ENCODE measurements at regions not wholly inside any gene's neighbourhood (a gene's known extent, or its start where the extent isn't known, plus 50 kb on each side); places are given as distances from the start of the nearest gene placed in this dataset.
"Not testable (repeated sequence)": the region's sequence is repeated elsewhere in the genome, so short reads cannot be mapped to it uniquely, and the experiment has no call there.

DNA sequence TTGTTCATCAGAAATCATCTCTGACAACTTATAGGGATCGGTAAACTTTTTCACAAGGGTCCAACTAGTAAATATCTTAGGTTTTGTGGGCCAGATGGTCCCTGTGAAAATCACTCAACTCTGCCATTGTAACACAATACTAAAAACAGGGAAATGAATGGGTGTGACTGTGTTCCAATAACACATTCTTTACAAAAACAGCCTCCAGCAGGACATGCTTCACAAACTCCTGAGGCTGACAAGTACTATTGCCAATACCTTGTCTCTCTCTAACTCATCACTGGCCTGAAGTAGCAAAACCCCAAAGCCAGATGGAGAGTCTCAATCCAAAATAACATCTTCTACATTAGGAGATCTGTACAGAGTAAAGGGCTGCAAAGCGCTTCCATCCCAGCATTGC lies 312.3 kb downstream of the TOX3 start:
- no peak for DNase-seq

DNA sequence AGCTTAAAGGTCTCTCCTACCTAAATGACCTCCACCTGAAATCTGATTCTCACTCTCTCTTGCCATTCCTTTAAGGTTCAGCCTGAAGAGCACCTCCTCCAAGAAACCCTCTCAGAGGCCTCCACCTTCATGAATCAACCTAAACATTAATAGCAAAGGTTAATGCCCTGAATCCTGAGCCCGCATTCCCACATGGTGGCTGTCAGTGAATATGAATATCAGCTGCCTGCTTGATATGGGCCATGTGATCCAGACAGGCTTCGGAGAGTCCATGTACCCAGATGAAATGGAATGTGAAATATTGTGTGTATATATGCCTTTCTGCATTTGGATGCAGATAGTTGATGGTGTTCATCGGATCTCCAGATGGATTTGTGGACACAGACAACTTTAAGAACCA lies 317.5 kb downstream of the TOX3 start:
- no peak for DNase-seq

DNA sequence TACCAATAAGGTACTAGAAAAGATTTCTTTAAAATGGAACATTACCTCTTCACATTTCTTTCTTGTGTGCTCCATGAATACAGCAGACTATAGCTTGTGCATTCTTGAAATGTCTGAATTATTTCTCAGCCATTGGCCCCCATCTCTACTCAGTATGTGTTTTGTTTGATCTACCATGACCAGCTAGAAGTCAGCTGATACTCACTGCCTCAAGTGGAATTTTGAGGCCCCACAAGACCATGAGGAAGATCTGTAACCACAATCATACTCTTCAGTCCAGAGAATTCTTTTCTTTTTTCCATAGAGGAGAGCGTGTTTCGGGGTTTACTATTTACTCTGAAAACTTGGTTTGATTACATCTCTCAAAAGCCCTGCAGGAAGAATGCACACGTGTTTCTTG lies 319.1 kb downstream of the TOX3 start:
- no peak for DNase-seq

DNA sequence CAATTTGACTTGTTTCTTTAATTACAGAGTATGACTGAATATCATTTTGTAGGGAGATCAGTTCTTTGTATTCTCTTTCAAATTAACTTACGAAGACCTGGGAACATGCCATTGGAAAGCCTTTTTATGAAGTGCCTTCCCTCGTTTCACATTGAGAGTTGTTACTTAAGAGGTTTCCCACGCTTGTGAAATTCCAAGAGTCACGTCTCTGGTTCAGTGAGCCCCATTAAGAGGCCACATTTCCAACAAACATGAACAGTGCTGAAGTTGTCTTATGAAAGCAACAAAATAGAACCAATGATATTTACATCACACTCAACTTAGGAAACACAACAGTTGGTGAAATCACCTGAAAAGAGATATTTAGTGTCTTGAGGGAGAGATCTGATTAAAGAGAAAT lies 334.1 kb downstream of the TOX3 start:
- DNase-seq: no peak

DNA sequence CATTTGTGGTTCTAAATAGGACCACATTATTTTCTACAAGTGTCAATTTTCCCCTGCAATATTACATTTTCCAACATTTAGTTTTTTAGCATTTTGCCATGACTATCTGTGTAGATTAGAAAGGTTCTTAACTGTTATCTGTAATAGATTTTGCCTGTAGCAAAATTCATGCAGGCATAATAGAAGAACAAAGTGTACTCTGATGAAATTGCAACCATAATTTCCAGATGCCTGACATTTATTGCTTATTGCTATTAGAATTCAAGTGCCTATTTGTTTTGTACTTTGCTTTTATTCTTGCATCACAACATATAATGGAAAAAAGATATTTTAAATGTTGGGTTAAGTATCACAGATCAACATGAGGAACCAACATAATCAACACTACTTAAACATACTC lies 337.7 kb downstream of the TOX3 start:
- no peak for DNase-seq

DNA sequence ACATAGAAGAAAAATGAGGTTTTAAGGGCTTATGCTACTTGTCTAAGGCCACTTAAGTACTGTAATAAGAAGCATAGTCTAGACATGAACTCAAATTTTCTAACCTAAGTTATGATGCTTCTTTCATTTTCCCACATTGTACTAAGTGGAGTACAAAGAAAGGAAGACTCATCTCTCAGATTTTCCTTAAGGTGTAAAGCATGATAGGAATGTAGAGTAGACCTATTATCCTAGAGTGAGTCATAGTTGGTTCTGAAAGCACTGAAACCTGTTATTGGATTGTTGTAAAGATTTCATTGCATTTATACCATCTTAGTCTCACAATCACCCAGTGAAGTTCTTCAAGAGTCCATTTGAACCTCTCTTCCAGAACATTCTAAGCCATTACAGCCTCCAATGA lies 343.8 kb downstream of the TOX3 start:
- no peak for DNase-seq

DNA sequence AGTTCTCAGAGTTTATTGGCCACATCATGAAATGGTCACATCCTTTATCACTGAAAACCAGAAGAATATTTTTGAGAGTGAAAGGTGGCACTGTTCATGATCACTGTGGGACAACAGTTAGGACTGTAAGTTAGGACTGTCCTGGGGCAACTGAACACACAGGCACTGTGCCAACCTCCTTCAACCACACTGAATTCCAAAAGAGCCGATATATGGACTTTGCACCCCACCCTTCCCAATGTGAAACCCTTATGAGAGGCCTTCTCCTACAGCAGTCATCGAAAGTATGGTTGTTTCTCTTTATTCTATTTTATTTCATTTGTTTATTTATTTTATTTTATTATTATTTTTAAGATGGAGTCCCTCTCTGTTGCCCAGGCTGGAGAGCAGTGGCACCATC lies 353.5 kb downstream of the TOX3 start:
- no peak for DNase-seq

DNA sequence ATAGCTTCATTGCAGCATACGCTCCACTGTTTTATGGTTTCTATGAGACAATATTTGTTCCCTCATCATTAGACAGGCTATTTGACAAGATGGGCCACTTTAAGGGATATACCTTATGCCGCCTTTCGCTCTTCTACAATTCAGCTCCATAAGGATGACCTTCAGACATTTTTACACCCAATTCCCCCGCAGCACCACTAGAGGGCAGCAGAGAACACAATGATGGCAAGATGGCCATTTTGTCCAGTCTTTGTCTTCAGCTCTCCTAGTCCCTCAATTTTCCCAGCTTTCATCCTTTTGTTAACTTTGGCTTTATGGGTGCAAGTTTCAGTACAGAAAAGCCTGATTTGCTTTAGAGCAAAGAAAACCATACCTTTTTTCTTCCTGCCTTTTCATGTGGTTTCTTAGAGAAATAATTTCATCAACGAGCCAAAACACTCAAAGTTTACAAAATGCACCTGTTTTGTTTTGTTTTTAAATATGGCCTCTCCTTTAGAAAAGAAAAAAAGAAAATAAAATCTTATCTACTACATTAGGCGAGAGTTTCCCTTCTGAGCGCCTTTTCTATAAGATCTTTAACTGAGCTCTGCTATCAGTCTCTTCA lies 355.3 kb downstream of the TOX3 start:
- DNase-seq: peak; percentile 47

DNA sequence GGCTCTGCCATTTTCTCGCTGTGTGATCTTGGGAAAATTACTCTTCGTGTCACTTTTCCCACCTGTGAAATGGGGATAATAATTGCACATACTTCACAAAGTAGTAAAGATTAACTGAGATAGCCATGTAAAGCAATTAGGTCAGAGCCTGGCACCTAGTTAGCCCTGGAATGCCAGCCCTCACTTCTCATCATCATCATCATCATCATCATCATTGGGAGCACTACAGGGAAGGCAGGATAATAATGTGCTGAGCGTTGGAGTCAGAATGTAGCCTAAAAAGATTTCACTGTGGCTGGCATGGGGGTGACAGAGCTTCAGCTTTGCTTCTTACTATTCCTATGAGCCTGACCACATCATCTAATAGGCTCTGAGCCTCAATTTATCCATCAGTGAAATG lies 362.6 kb downstream of the TOX3 start:
- DNase-seq: no peak

DNA sequence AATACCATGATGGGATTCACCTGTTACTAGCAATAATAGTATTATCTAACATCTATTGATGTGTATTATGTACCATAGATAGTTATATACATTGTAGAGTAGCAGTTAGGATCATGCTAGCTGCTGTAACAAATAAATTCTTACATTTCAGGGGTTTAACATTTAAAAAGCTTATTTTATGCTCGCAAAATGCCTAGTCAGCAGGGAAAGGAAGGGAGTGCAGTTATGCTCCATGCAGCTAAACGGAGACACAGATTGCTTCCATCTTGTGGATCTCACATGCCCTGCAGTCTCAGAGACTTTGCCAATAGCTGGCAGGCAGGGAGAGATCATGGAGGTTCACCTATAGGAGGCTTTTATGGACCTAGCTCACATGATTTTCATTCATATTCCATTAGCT lies 364.1 kb downstream of the TOX3 start:
- DNase-seq: no peak

DNA sequence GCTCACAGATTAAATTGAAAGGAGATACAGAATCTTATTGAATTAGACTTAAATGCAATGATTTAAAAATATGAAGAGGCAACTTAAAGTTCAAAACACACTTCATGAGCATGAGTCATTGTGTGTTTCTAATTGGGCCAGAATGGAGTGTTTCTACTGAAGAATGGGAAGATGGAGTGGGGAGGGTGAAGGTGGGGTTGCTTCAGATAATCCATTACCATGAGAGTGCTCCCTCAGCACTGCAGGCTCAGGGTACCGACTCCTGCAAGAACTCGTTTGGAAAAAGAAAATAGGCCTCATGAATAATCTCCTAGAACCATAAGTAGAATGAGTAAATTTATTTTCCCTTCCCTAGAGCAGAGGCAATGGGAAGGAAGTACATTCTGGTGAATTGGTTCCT lies 372.8 kb downstream of the TOX3 start:
- DNase-seq: no peak

DNA sequence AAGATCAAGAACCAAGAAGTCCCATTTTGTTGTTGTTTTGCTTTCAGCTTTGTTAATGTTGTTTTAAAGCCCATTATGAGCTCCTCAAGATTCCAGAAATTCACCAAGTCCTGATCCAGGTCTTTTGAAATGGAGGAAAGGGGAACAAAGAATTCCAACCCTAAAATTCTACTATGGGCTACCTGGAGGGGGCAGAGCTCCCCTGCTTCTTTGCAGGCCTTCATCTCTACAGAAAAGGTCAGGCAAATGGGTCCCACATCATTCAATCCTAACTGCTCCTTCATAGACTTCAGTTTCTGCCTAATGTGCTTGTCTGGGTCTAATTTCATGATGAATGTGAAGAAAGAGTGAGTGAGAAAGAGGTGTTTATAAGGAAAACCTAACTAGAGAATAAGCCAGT lies 375.5 kb downstream of the TOX3 start:
- no peak for DNase-seq

DNA sequence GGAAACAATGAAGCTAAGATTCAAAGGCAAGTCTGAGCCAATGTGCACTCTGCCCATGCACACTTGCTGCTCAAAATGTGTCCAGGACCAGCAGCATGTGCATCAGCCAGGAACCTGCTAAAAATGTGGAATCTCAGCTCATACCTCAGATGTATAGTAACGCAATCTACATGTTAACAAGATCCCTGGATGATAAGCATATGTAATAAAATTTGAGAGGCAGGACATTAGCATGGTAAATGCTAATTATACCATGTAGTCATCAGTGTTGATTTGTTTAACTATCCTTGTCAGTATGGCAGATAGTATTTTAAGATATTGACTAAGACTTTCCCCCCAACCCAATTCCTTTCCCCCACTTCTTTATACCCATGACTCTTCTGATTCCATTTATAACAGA lies 379.6 kb downstream of the TOX3 start:
- no peak for DNase-seq

DNA sequence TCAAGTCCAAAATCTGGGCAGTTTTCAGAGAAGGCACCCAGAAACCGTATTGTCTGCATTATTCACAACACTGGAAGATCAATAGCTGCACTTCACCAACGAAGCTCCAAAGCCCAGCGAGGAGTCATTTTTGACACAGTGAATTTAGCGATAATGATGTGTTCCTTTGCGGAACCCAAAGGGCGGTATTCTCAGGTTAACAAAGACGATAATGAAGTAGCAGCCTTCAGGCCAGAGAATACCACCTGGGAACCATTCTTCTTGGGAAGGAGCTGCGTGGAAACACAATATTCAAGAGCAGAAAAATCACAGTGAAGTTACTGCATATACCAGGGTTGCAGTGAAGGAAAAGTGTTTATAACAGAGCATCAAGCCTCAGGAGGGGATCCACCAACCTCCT lies 381.0 kb downstream of the TOX3 start:
- DNase-seq: no peak

DNA sequence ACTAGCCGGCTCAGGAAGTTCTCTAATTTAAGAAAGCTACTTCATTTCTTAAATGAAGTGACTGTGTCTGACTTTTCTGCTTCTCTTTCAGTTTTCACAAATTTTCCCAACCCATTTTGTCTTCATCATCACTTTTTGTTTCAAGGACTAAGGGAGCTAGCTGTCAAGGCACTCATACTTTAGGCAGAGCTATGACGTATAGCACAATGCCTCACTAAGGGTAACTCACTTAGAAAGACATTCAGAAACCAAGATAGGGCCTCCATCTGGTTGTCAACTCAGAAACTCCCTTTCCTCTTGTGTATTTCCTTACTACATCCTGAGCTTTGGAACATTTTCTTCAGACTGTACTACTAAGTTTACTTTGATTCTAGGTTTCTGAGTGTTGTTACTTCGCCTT lies 397.9 kb downstream of the TOX3 start:
- no peak for DNase-seq

DNA sequence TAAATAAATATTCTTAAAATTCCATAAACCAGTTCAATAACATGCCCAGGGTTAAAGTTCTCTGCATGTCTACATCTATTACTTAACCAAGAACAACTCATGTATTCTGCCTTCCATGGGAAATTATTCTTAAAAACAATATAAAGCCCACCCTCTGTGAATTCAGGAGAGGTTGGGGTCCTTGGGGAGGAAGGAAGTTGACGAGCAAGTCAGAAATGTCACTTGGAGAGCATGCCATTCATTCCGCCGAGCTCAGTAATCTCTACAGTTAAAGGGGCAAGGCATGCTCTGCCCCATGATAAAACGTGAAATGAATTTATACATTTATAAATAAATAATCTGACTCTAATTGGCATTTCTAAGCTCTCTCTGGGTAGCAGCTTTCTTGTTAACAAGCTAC lies 405.1 kb downstream of the TOX3 start:
- no peak for DNase-seq

DNA sequence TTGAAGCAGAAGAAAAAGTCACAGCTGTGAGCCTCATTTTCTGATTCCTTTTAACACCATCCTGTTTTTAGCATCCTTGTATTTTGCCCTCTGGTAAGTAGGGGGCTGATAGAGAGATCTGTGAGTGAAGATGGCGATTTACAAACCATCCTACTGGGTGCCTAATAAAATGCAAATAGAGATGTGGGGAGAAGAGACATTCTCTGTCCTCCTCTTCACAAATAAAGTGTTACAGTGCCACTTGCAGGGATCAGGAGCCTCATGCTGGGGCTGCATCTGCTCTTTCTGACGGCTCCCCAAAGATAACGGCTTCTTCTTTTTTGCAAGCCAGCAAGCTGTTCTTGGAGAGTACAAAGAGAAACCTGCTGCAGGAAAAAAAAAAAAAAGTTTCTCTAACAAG lies 418.6 kb downstream of the TOX3 start:
- DNase-seq: no peak

DNA sequence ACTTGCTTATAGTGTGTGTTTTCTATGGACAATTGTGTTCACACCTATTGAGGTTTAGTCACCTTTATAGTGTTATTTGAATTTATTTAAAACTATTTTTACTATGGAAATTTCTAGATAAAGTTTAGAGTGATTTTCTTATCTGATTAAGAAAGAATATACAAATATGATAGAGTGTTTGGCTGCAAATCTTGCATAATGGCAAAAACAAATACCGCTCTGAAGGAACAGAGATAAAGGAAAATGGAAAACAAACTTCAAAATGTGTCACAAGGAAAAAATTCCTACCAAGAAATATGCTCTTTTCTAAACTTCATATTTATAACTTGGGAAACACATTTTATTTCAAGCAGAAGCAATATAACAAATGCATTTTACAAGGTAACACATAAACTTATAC lies 423.1 kb downstream of the TOX3 start:
- no peak for DNase-seq

DNA sequence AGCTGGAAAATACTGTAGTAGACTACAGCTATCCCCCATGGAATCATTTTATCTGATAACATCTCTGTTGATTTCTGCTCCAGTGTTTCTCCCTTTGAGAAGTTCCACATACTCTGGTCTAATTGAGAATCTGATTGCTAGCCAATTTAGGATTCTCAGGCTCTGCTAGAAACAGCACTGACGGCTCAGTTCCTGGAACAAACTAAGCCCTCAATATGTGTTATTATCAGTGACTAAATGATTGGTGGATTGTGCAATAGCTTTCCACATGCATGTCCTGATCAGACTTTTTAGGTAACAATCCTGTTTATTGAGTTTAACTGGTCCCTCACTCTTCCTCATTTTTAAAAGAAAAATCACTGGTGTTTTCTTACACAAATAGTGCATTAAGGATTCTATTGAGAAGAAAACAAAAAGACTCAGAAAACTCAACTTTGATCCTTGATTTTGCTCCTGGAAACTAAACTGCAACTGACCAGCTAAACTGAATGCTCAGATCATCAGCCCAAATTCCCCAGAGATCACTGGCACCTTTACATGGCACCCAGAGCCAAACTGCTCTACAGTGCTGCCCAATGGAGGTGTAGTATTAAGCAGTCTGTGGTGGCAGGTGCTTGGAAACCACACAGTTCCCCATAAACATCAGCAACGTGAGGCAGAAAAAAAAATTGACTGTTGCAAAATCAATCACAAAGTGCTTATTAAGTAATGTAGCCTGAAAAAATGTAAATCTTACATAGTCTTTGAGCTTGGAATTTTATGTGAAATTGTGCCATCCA lies 423.7 kb downstream of the TOX3 start:
- DNase-seq: no peak

DNA sequence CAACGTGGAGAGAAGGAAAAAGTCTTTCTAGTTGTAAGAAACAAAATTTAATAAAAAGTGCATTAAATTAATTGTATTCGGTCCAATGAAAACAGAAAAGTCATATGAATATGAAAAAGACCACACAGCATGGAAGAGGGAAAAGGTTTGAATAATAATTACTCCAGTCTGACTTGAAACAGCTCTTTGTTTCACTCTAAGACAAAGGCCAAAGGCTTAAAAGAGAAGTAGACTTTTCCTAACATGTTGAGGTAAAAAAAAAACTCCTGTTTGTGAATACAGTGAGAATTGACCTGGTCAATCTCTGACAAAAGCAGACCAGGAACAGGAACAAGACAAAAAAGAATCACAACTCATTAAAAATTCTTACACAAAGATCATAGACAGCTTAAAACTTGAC lies 429.8 kb downstream of the TOX3 start:
- DNase-seq: no peak

DNA sequence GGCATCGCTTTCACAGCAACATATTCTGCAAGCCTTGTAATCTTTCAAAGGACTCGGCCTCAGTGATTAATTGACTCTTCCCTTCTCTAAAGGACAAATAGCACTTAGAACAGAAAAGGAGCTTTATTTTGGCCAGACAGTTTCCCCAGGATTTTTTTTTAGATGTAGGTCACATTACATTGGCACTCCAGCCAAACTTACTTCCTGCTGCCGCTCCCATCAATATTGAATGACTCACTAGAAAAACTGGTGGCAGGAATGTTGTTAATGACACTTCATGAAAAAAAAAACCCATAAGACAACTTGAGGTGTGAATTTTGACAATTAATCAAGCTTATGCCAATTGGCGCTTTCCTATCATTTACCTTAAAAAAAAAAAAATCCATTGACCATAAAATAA lies 432.6 kb downstream of the TOX3 start:
- DNase-seq: peak; percentile 6

DNA sequence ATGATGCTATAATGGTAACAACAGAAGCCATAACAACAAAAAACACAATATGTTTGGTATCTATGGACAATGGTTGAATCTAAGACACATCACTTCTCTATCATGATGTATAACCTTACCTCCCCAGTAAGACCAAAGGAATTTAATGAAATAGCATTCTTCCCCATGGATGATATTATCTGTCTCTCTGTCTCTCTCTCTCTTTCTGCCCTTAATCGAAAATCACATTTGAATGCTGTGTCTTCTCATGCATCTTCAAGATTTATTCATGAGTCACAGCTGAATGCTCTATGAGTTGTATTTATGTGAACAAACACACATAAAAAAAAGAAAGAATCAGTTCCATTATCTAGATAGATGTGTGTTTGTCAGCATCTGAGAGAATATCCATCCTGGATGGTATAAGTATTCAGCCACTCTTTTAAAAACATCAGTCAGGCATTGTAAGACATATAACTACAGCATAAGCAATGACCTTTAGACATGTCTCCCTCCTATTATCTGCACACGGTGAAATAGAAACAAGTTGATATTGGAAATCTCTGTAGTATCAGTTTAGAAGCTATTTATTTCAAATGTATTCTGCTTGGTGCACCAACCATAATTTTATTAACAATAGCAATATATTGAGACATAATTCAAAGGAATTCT lies 433.3 kb downstream of the TOX3 start:
- DNase-seq: no peak

DNA sequence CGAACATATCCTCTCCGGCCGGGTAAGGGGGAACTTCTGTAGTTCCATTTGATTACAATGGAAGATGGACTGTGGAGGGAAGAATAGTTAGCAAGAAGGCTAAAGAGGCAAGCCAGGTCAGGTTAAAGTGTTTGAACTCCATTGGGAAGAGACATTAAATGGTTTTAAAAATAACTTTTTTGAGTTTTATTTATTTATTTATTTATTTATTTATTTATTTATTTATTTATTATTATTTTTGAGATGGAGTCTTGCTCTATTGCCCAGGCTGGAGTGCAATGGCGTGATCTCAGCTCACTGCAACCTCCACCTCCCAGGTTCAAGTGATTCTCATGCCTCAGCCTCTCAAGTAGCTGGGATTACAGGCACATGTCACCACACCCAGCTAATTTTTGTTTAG lies 441.9 kb downstream of the TOX3 start:
- DNase-seq: not testable (repeated sequence)

DNA sequence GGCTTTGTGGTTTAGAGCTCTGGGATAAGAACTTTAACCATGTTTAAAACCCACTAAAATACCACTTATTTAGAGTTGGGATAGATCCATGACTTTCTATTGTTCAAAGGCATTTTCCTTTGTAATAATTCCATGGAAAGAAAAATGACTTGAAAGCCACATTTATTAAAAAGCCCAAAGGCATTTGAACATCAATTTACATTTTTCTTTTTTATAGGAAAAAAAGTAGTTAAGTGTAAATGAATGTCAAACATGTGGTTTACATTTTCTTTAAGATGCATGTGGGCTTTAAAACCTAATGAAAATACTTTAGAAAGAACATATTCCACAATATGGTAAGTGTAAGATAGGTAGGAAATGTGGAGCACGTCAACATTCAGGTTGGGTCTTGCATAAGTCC lies 443.2 kb downstream of the TOX3 start:
- no peak for DNase-seq

DNA sequence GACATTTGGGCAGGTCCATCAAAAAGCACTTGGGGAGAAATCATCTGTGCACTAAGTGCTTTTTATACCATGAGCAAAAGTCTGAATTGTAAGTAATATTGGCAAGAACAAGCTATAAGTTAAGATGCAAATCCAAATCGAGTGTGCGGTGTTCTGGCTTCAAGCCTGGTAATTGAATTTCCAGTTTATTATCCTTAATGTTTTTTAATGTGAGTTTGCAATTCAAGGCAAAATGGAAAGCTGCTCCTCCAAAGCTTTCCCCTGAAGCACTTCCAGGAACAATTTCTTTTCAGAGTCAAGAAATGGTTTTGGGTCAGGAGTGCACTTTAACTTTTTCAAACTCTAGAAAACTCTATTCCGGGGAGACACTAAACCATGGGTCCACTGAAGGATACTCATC lies 445.7 kb downstream of the TOX3 start:
- DNase-seq: no peak

All from SHP77 treated with DMSO at 0.1 percent for 48 hours (cell line).